ENCODE measurements at regions not wholly inside any gene's neighbourhood (a gene's known extent, or its start where the extent isn't known, plus 50 kb on each side); places are given as distances from the start of the nearest gene placed in this dataset.

DNA sequence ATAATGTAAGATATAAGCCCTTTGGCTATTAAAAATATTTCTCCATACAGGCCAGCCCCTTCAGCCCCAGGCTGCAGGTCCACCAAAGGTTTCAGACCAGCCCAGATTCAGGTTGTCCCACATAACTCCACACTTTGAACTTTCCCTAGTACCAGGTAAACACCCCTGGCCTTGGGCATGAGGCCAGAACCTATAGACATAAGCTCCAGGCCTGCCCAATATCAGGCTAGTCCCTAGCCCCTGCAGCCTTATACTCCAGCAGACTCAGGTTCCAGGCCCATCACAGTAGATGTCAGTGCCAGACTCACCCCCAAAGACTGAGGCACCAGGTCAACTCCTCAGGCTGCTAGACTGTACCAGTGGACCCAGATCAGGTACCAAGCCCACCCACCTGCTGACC lies 178.5 kb upstream of the DAAM1 start:
- H3K9me3 ChIP-seq: no peaks in the 10 kb centered on the region
- H3K27me3 ChIP-seq: no peaks in the 10 kb centered on the region
- intact Hi-C loops (cut with DNase I; ENCODE audit: low total_unique reads): no loop called here
- H3K4me3 ChIP-seq: no peak overlapping the region
- no peak overlapping the region for H3K27ac ChIP-seq
- H3K4me1 ChIP-seq: no peaks in the 10 kb centered on the region
- no peak for TF ChIP-seq POLR2A (IDR thresholded peaks at IDR 0.05)
- TF ChIP-seq, protein P1, sequence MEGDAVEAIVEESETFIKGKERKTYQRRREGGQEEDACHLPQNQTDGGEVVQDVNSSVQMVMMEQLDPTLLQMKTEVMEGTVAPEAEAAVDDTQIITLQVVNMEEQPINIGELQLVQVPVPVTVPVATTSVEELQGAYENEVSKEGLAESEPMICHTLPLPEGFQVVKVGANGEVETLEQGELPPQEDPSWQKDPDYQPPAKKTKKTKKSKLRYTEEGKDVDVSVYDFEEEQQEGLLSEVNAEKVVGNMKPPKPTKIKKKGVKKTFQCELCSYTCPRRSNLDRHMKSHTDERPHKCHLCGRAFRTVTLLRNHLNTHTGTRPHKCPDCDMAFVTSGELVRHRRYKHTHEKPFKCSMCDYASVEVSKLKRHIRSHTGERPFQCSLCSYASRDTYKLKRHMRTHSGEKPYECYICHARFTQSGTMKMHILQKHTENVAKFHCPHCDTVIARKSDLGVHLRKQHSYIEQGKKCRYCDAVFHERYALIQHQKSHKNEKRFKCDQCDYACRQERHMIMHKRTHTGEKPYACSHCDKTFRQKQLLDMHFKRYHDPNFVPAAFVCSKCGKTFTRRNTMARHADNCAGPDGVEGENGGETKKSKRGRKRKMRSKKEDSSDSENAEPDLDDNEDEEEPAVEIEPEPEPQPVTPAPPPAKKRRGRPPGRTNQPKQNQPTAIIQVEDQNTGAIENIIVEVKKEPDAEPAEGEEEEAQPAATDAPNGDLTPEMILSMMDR (IDR thresholded peaks at IDR 0.05): no peak
- no peaks in the 10 kb centered on the region for H3K36me3 ChIP-seq (ENCODE audit: low read depth, missing control alignments)
- no peak for DNase-seq

DNA sequence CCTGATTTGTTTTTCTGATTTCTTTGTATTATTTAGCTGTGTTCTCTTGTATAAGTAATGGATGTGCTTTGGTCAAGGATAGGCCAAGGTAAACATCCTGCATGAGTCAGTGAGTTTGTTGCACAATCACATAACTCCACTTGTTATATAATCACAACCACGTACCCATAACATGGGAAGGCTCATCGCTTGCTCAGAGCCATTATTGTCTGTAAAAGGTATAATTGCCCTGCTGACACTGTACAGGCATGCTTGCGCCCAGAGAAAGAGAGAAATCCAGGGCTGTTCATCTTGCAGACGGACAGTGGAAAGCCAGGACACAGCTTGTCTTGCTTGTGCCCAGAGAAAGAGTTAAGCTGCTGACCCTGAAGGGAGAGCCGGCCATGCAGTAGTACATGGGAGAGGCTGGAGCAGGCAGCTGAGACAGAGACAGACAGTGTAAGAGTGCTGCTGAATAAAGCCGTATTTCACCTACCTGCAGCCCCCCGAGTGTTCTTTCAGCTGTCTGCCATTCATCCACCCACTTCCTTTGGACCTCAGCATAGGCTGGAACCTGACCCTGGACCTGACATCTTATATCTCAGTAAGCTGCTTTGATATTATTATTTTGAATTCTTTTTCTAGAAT lies 174.7 kb upstream of the DAAM1 start:
- no peaks in the 10 kb centered on the region for H3K27me3 ChIP-seq
- H3K4me1 ChIP-seq: no peaks in the 10 kb centered on the region
- H3K4me3 ChIP-seq: no peak overlapping the region
- WGBS, 2 donors: 90 to 92% methylated on average over 7 of the region's 7 CpGs
- H3K27ac ChIP-seq: no peak overlapping the region
- intact Hi-C loops (cut with DNase I; ENCODE audit: low total_unique reads): no loop called here
- no peaks in the 10 kb centered on the region for H3K9me3 ChIP-seq
- no peaks in the 10 kb centered on the region for H3K36me3 ChIP-seq (ENCODE audit: low read depth, missing control alignments)
- no peak for DNase-seq
- TF ChIP-seq, protein P1 (IDR thresholded peaks at IDR 0.05): no peak
- no peak for TF ChIP-seq POLR2A (IDR thresholded peaks at IDR 0.05)

DNA sequence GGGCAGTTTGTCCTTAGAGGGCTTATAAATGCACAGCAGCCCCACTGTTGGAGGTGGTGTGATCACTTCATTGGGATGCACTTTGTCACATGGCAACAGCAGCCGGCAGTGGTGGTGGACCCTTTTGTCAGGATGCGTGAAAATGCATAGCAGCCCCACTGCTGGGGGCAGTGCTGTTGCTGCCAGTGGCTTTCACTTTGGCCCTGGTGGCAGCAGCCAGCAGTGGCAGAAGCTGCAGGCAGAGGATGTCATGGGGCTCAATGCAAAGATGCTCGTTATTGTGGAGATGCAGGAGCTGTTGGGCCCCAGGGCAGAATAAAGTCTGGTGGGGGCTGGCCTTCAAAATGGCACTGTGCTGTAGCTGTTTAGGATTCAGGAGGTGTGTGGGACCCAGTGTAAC lies 173.0 kb upstream of the DAAM1 start:
- no peaks in the 10 kb centered on the region for H3K9me3 ChIP-seq
- 83 to 94% methylated on average over 1 to 3 of the region's 3 CpGs for whole genome bisulfite sequencing, 2 donors
- TF ChIP-seq, protein P1 (IDR thresholded peaks at IDR 0.05): no peak
- no peak for TF ChIP-seq POLR2A (IDR thresholded peaks at IDR 0.05)
- no peaks in the 10 kb centered on the region for H3K36me3 ChIP-seq (ENCODE audit: low read depth, missing control alignments)
- no peaks in the 10 kb centered on the region for H3K4me1 ChIP-seq
- no peaks in the 10 kb centered on the region for H3K27me3 ChIP-seq
- intact Hi-C loops (cut with DNase I; ENCODE audit: low total_unique reads): no loop called here
- no peak overlapping the region for H3K4me3 ChIP-seq
- H3K27ac ChIP-seq: no peak overlapping the region
- DNase-seq: no peak

- TF ChIP-seq, protein P1 (IDR thresholded peaks at IDR 0.05): no peak
- no peak for TF ChIP-seq POLR2A (IDR thresholded peaks at IDR 0.05)
- Histone ChIP-seq H3K27me3 (no peaks in the 10 kb centered on the region), H3K27ac (no peak overlapping the region), H3K4me1 (no peaks in the 10 kb centered on the region), H3K9me3 (no peaks in the 10 kb centered on the region), H3K36me3 (ENCODE audit: low read depth, missing control alignments) (no peaks in the 10 kb centered on the region), H3K4me3 (no peak overlapping the region)
- no peak for DNase-seq
- intact Hi-C loops (cut with DNase I; ENCODE audit: low total_unique reads): no loop called here
- WGBS, 2 donors: 72 to 79% methylated on average over 5 of the region's 5 CpGs
These were observed 171.0 kb upstream of the DAAM1 start for GRCh38 chr14:59017285-59017965.

DNA sequence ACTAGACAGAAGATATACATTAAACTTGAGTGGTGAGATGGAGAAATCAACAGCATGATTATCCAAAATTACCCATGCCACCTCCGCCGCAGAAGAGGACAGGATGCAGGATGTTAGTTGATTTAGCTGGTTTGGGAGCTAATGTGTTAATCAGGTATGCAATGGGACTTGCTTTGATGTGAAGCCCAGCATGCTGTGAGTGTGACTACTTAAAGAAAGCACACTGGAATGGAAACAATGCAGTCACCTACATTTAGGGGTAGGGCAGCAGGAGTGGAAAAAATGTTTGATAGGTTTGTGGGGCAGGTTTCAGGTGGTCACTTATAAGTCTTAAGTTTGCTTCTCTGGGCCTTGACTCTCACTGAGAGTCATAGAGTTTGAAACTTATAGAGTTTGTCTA lies 170.0 kb upstream of the DAAM1 start:
- Histone ChIP-seq H3K9me3 (no peaks in the 10 kb centered on the region), H3K27ac (no peak overlapping the region), H3K4me3 (no peak overlapping the region), H3K4me1 (no peaks in the 10 kb centered on the region), H3K27me3 (no peaks in the 10 kb centered on the region), H3K36me3 (ENCODE audit: low read depth, missing control alignments) (no peaks in the 10 kb centered on the region)
- 65 to 93% methylated on average over 2 of the region's 2 CpGs for WGBS, 2 donors
- TF ChIP-seq POLR2A (IDR thresholded peaks at IDR 0.05): no peak
- TF ChIP-seq, protein P1 (IDR thresholded peaks at IDR 0.05): no peak
- intact Hi-C loops (cut with DNase I; ENCODE audit: low total_unique reads): no loop called here
- no peak for DNase-seq
